K562 (cell line): ENCODE measurements at regions not wholly inside any gene's neighbourhood (a gene's known extent, or its start where the extent isn't known, plus 50 kb on each side); places are given as distances from the start of the nearest gene placed in this dataset.

ENCODE experiments used
- ATAC-seq: fragments of 200-7000 bp; cut with Tn5 transposase; 3 replicates; pipeline ENCODE4 v1.9.1; 2020; ENCODE audit warnings: moderate library complexity
- BruUV-seq: library from RNA; stranded (reverse); fragments of 400-500 nt; replicated peaks from 2 replicates; lab custom pipeline; 2021; lab: Mats Ljungman, UMichigan
- CTCF ChIA-PET: fragments of 300-600 bp; formaldehyde crosslinking; extraction: SDS; loops from one replicate; lab custom pipeline; 2021; ENCODE audit warnings: low intra/inter-chr PET ratio; lab: Yijun Ruan, JAX
- POLR2A ChIA-PET: fragments of 300-600, 350-650 bp; sonication (Branson Sonifier 250); formaldehyde crosslinking; extraction: SDS; loops from one replicate; lab custom pipeline; 2021; ENCODE audit warnings: antibody characterized with exemption, inconsistent platforms; lab: Yijun Ruan, JAX
- DNase-seq, 4 experiments: peaks; one replicate each; pipeline versions ENCODE4 v3.0.0 to v3.0.0-alpha.2; 2011 to 2018; ENCODE audit warnings: low spot score in 3 of 4, mixed read lengths in 3 of 4; ENCODE audit errors: extremely low read depth in 1 of 4
- FAIRE-seq: peaks from 2 replicates; lab custom pipeline; 2011; peaks lifted over from hg19 to GRCh38; lab: Jason Lieb, UNC
- H2AFZ ChIP-seq: 2 replicates; pipeline ENCODE4 v1.6.0; 2011; ENCODE audit warnings: low read depth, low read length, control low read depth, inconsistent platforms
- H3K27ac ChIP-seq: fragments of 200-600 bp; 3 replicates; pipeline ENCODE4 v1.8.0; 2011; ENCODE audit warnings: low read depth, mild to moderate bottlenecking, control low read depth, inconsistent platforms, low read length, moderate library complexity, mixed read lengths; ENCODE audit errors: extremely low read depth
- H3K27me3 ChIP-seq, 2 experiments: fragments of 300-600 bp in 1 of 2; 2 replicates in 1 of 2; 3 replicates in 1 of 2; pipeline versions ENCODE4 v1.6.0 to v1.8.0; 2011; ENCODE audit warnings: inconsistent platforms in 2 of 2, low read length in 2 of 2, mild to moderate bottlenecking in 1 of 2, mixed read lengths in 1 of 2, moderate library complexity in 1 of 2; ENCODE audit not compliant: control insufficient read depth in 2 of 2, insufficient read depth in 2 of 2
- H3K36me3 ChIP-seq: fragments of 300-600 bp; 3 replicates; pipeline ENCODE4 v1.8.0; 2011; ENCODE audit warnings: mild to moderate bottlenecking, low read length, inconsistent platforms; ENCODE audit not compliant: control insufficient read depth, insufficient read depth
- H3K4me1 ChIP-seq, 2 experiments: fragments of 200-600 bp in 1 of 2; replicated peaks in 1 of 2; 2 replicates in 1 of 2; 3 replicates in 1 of 2; pipeline versions ENCODE4 v1.5.1 to v1.8.0; 2011; ENCODE audit warnings: inconsistent platforms in 2 of 2, low read length in 2 of 2, mild to moderate bottlenecking in 1 of 2, mixed read lengths in 1 of 2, moderate library complexity in 1 of 2; ENCODE audit not compliant: control insufficient read depth in 2 of 2, insufficient read depth in 2 of 2
- H3K4me2 ChIP-seq: 2 replicates; pipeline ENCODE4 v1.6.1; 2011; ENCODE audit warnings: low read length, control low read depth, inconsistent platforms, mixed read lengths; ENCODE audit not compliant: insufficient read depth
- H3K4me3 ChIP-seq: fragments of 200-600 bp; sonication (generic), shearing (Covaris generic); 2 replicates; pipeline ENCODE4 v1.5.1; 2016; ENCODE audit warnings: control low read depth, inconsistent platforms
- H3K79me2 ChIP-seq: fragments of 200-600 bp; 3 replicates; pipeline ENCODE4 v1.8.0; 2011; ENCODE audit warnings: low read length, inconsistent platforms; ENCODE audit not compliant: control insufficient read depth, insufficient read depth
- H3K9ac ChIP-seq, 2 experiments: 2 replicates each; pipeline versions ENCODE4 v1.6.0 to v1.6.1; 2011; ENCODE audit warnings: low read depth in 2 of 2, low read length in 2 of 2, control low read depth in 1 of 2, inconsistent platforms in 1 of 2, mild to moderate bottlenecking in 1 of 2, mixed read lengths in 1 of 2; ENCODE audit not compliant: insufficient read depth in 1 of 2
- H3K9me1 ChIP-seq: one replicate; pipeline ENCODE4 v1.6.0; 2011; ENCODE audit warnings: inconsistent platforms, mild to moderate bottlenecking, low read length, moderate library complexity; ENCODE audit not compliant: control insufficient read depth, insufficient read depth
- H3K9me3 ChIP-seq: replicated peaks from 2 replicates; pipeline ENCODE4 v1.5.1; 2011; ENCODE audit warnings: low read depth, low read length, inconsistent platforms; ENCODE audit not compliant: control insufficient read depth, insufficient read depth
- H4K20me1 ChIP-seq: replicated peaks from 2 replicates; pipeline ENCODE4 v1.6.1; 2011; ENCODE audit warnings: low read length, inconsistent platforms, mixed read lengths; ENCODE audit not compliant: control insufficient read depth, insufficient read depth
- HSF4 ChIP-seq: fragments of 250-450 bp; sonication (Bioruptor Pico); IDR thresholded peaks from 2 replicates; pipeline ENCODE4 v2.1.2; 2022; ENCODE audit warnings: mild to moderate bottlenecking, moderate library complexity, borderline replicate concordance
- MAZ ChIP-seq, 2 experiments: fragments of 450-650 bp in 1 of 2; sonication (generic) in 1 of 2; formaldehyde crosslinking; IDR thresholded peaks in 1 of 2; conservative IDR thresholded peaks in 1 of 2; 2 replicates each; pipeline versions ENCODE4 v1.4.0 to v1.5.0; 2020; ENCODE audit warnings: mild to moderate bottlenecking in 1 of 2, missing genetic modification reagents in 1 of 2
- MED1 ChIP-seq: sonication (generic); formaldehyde crosslinking; IDR thresholded peaks from 2 replicates; pipeline ENCODE4 v1.8.1; 2023; ENCODE audit warnings: missing genetic modification reagents, borderline replicate concordance
- NFYB ChIP-seq: IDR thresholded peaks from 2 replicates; pipeline ENCODE4 v1.6.1; 2011; ENCODE audit warnings: mild to moderate bottlenecking, moderate library complexity; ENCODE audit not compliant: insufficient read length; ENCODE audit errors: extremely low read depth
- POLR2AphosphoS2 ChIP-seq: IDR thresholded peaks from 2 replicates; pipeline ENCODE4 v1.6.1; 2012; ENCODE audit warnings: low read length, improper control_type of control experiment
- WGBS: fragments of 100-300 bp; shearing (Covaris generic); methylation state at CpG from one replicate; pipeline ENCODE4 v1.1.6; 2016; ENCODE audit warnings: low coverage, mixed read lengths; ENCODE audit not compliant: insufficient coverage; ENCODE audit errors: missing lambda C conversion rate; 5-methylcytosine and 5-hydroxymethylcytosine counted together
- in situ Hi-C: fragments of 300-500 bp; cut with MboI; formaldehyde crosslinking; loops from 4 replicates; pipeline ENCODE4 v1.15.0; 2018; ENCODE audit warnings: inconsistent platforms, mixed read lengths
- intact Hi-C: fragments of 100-400 bp; cut with micrococcal nuclease; formaldehyde crosslinking; loops from 2 replicates; pipeline ENCODE4 v1.14.2; 2022
- TF ChIP-seq, protein P1 (sequence below): fragments of 450-650 bp; IDR thresholded peaks from one replicate; pipeline ENCODE4 v1.6.1; 2018; ENCODE audit warnings: mild to moderate bottlenecking, moderate library complexity; ENCODE audit not compliant: partially characterized antibody

DNA sequence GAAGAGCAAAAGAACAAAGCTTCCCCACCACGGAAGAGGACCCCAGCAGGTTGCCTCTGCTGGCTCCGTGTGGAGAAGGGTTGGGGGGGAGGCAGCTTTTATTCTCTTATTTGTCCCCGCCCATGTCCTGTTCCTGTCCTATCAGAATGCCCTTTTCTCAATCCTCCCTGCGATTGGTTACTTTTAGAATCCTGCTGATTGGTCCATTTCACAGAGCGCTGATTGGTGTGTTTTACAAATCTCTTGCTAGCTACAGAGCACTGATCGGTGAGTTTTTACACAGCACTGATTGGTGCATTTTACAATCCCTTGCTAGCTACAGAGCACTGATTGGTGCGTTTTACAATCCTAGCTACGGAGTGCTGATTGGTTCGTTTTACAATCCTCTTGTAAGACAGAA is 100.6 kb upstream of the KLF13 start:
- Histone ChIP-seq H3K79me2 (no peaks in the 10 kb centered on the region), H4K20me1 (no peaks in the 10 kb centered on the region)
- in situ Hi-C loops = no loop called here
- TF ChIP-seq POLR2AphosphoS2 (no peak), HSF4 (CRISPR knock-in tag) (no peak), MED1 (CRISPR knock-in tag) (no peak), NFYB (peak; percentile 10), MAZ (CRISPR knock-in tag; conservative IDR thresholded peaks at IDR 0.05 in 1 of 2, IDR thresholded peaks at IDR 0.05 in 1 of 2) (no peak)
- TF ChIP-seq, all 486 proteins: peak for 1
- Histone ChIP-seq H3K4me2 (no peak overlapping the region), H2AFZ (no peak overlapping the region), H3K4me3 (no peak overlapping the region), H3K4me1 (peaks cover 0 to 10% of the 10 kb centered on the region in 2 experiments; a peak in 2 of 5 replicates), H3K27me3 (peaks cover 22 to 52% of the 10 kb centered on the region in 2 experiments), H3K9ac (no peak overlapping the region), H3K9me1 (no peaks in the 10 kb centered on the region), H3K36me3 (no peaks in the 10 kb centered on the region), H3K9me3 (no peaks in the 10 kb centered on the region), H3K27ac (no peak overlapping the region)
- no TSS peak for BruUV-seq
- no peak for DNase-seq
- 4% methylated on average over 9 of the region's 9 CpGs for WGBS
- intact Hi-C loops = no loop called here
- ChIA-PET POLR2A (no interaction called here), CTCF (no interaction called here)
- FAIRE-seq = no peak
- ATAC-seq = no peak

DNA sequence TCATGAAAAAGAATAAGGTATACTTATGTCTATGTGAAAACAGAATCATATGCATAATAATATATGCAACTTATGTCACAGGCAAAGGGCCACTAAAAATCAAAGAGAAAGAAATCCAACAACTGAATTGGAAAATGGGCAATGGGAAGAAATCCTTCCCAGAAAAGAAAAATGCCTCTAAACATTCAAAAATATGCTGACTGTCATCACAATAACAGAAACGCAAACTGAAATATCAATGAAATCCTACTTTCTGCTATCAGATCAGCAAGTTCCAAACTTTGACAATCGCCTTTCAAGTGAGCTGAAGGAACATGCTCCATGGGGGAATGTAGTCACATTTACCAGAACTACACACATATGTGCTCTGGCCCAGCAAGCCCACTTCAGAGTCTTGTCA is 99.4 kb upstream of the KLF13 start:
- Histone ChIP-seq H3K27ac (no peak overlapping the region), H3K4me1 (peaks cover 0 to 10% of the 10 kb centered on the region in 2 experiments; a peak in 2 of 5 replicates), H3K9me3 (no peaks in the 10 kb centered on the region), H3K4me3 (no peak overlapping the region), H3K79me2 (no peaks in the 10 kb centered on the region), H3K36me3 (no peaks in the 10 kb centered on the region), H3K9me1 (no peaks in the 10 kb centered on the region), H4K20me1 (no peaks in the 10 kb centered on the region), H2AFZ (no peak overlapping the region), H3K9ac (no peak overlapping the region), H3K27me3 (peaks cover 22 to 43% of the 10 kb centered on the region in 2 experiments), H3K4me2 (no peak overlapping the region)
- ChIA-PET CTCF (interaction anchor here (0.6 kb wide), 1 partner anchor 29 kb away, joined by 3 read pairs; no protein-coding TSS in a partner anchor), POLR2A (no interaction called here)
- WGBS = 8% methylated on average over 2 of the region's 2 CpGs
- TF ChIP-seq, protein P1, sequence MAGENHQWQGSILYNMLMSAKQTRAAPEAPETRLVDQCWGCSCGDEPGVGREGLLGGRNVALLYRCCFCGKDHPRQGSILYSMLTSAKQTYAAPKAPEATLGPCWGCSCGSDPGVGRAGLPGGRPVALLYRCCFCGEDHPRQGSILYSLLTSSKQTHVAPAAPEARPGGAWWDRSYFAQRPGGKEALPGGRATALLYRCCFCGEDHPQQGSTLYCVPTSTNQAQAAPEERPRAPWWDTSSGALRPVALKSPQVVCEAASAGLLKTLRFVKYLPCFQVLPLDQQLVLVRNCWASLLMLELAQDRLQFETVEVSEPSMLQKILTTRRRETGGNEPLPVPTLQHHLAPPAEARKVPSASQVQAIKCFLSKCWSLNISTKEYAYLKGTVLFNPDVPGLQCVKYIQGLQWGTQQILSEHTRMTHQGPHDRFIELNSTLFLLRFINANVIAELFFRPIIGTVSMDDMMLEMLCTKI = no peak
- no peak for ATAC-seq
- in situ Hi-C loops = no loop called here
- no peak for DNase-seq
- no TSS peak for BruUV-seq
- no peak for FAIRE-seq
- intact Hi-C loops = no loop called here
